ENCODE measurements at regions not wholly inside any gene's neighbourhood (a gene's known extent, or its start where the extent isn't known, plus 50 kb on each side); places are given as distances from the start of the nearest gene placed in this dataset.
"Not testable (repeated sequence)": the region's sequence is repeated elsewhere in the genome, so short reads cannot be mapped to it uniquely, and the experiment has no call there.

DNA sequence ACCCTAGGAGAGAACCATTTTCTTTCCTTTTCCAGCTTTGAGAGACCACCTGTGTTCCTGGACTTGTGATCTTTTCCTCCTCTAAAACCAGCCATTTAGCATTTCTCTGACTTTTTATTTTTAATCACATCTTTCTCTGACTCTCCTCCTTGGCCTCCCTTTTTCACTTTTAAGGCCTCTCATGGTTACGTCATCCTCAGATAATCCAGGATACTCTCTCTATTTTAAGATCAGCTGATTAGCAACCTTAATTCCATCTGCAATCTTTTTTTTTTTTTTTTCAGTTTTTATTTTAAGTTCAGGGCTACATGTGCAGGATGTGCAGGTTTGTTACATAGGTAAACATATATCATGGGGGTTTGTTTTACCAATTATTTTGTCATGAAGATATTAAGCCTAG is 54.0 kb downstream of the RFPL4B start:
- no peak for DNase-seq

DNA sequence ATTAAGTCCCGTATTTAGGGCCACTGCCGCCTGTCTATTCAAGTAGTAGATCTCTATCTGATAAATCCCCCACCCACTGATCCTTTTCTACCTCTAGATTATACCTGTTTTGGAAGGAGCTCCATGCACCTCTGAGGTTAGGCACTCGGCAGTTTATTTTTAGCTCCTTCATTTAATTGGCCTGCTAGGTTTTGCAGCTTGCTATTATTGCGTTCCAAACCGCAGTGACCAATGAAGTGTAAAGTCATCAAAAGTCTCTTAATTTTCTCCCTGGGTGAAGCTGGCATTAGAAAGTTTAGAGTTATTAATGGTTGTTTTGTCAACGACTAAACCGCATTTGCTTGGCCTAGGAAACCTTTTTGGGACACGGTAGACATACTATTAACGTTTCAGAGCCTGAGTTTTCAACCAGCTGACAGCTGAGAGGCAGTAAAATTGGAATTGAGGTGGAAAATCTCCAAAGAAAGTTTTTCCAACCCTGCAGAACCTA is 60.0 kb downstream of the RFPL4B start:
- peak in 1 of 56 donors; percentile 7 for DNase-seq

DNA sequence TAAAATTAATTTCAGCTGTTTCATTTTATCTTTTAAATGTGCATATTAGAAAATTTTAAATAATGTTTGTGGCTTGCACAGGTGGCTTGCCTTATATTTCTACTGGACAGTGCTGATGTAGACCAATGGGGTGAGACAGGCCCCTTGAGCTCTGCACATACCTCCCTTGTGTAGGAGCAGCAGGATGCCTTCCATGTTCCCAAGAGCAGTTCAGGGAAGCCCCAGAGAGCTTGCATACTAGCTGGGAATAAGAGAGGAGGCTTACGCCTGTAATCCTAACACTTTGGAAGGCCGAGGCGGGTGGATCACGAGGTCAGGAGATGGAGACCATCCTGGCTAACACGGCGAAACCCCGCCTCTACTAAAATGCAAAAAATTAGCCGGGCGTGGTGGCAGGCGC is 61.4 kb downstream of the RFPL4B start:
- DNase-seq: no peak

DNA sequence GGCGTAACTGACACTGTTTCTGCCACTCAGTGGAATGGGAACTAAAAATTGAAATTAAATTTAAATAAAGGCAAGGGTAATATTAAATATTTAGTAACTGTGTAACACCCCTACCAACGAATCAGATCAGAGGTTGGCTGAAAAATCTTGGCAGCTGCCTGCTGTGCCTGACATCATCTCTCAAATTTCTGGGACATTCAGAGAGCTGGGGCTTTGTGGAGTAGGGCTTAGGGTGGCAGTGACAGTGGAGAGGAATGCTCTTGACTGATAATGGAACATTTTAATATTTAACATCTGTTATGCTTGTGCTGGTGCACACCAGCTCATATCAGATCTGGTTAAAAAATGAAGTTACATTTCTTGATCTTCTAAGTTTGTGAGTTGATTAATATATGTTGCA is 62.2 kb downstream of the RFPL4B start:
- DNase-seq: no peak

DNA sequence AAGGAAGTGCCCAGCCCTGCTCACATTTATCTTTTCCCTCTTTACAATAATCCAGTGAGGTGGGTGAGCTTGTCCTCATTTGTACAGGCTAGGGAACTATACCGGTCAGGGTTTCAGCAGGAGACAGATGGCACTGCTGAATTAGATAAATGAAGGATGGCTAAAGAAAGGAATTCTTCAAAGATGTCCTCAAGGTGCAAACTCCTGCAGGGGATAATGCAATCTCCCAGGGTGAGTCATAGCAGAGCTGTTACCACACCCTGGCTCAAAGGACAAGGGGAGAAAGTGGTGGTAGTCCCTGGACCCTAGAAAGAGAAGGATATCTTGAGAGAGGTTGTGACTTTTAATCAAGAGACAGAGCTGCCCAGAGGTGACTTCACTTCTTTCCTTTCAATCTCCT is 66.7 kb downstream of the RFPL4B start:
- no peak for DNase-seq

DNA sequence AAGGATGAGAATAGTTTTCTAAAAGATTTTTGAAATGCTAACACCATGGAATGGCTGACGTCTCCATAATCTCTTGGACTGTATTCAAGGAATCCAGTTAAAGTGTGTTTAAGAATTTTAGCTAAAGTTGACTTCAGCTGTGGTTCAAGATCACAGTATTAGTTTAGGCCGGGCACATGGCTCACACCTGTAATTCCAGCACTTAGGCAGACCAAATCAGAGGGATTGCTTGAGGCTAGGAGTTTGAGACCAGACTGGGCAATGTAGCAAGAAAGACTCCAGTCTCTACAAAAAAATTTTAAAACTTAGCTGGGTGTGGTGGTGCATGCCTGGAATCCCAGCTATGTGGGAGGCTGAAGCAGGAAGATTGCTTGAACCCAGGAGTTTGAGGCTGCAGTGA is 68.2 kb downstream of the RFPL4B start:
- no peak for DNase-seq

DNA sequence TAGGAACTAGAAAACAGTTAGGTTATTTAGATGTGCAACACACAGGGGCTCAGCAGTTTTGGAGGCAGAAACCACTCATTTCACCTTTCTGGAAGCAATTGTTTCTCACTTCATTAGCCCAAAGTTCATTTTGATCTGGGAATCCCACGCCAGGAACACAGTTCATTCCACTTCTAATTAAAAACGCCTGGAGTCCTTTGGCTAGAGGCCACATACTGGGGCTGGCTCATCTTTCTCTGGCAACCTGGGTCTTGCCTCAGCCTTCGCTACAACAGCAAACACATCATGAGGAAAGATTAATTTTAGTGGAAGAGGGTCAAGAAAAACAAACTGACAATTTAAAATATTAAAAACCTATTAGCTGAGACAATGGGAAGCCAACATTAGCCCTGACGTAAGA is 69.7 kb downstream of the RFPL4B start:
- DNase-seq: no peak

DNA sequence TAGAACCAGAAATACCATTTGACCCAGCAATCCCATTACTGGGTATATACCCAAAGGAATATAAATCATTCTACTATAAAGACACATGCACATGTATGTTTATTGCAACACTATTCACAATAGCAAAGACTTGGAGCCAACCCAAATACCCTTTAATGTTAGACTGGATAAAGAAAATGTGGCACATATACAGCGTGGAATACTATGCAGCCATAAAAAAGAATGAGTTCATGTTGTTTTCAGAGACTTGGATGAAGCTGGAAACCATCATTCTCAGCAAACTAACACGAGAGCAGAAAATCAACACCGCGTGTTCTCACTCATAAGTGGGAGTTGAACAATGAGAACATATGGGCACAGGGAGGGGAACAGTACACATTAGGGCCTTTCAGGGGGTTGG is 79.9 kb downstream of the RFPL4B start:
- not testable (repeated sequence) for DNase-seq

DNA sequence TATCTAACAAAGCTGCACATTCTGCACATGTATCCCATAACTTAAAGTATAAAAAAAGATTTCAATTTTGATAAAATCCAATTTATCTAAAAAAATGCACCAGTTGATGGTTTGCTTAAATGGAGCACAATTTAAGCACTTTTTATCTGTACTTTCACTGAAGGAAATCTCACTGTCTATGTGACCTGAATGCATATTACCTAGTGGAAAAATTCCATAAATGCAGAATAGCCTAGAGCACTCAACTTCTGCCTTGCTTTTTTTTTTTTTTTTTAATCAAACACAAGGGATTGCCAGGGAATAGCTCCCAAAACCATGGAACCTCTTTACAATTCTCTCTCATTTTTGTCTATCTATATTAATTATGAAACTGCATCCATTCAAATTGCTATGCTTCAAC is 80.4 kb downstream of the RFPL4B start:
- no peak for DNase-seq

DNA sequence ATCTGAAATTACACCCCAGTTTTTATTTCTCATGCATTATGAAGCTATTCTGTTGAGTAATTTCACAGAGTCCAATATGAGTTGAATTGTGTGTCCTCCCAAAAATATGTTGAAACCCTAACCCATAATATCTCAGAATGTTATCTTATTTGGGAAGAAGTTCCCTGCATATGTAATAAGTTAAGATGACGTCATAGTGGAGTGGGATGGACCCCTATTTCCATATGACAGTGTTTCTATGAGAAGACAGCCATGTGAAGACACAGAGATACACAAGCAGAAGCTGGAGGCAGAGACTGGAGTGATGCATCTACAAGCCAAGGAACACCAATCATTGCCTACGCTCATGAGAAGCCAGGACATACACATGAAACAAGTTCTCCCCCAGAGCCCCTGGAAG is 81.3 kb downstream of the RFPL4B start:
- no peak for DNase-seq

DNA sequence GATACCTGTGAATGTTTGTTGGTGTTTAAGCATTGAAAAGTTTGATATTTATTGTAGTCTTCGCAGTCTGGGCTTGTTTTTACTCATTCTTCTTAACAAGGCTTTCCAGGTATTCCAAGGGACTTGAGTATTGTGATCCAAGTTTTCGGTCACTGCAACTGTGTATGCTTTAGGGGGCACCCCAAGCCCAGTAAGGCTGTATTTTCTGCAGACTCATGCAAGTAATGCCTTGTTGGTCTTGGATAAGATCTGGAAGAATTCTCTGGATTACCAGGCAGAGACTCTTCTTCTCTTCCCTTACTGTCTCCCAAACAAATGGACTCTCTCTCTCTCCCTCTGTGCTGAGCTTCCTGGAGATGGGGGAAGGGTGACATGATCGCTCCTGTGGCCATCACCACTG is 82.1 kb downstream of the RFPL4B start:
- no peak for DNase-seq

DNA sequence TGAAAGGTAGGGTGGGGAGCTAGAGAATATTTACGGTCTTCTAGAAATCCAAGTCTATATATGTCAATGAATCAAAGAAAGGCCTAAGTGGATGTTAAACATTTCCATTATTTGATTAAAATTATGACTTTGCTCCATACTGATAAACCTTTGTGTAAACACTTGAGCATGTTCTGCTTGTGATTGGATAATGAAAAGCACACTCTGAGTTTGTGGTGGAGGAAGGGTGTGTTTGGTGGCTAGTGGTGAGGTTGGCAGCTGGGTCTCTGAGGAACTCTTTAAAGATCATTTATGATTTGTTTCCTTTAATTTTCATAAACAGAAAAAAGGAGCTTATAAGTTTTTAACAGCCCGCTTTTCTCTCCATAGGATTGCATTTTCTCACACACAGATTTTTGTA is 84.7 kb downstream of the RFPL4B start:
- no peak for DNase-seq

DNA sequence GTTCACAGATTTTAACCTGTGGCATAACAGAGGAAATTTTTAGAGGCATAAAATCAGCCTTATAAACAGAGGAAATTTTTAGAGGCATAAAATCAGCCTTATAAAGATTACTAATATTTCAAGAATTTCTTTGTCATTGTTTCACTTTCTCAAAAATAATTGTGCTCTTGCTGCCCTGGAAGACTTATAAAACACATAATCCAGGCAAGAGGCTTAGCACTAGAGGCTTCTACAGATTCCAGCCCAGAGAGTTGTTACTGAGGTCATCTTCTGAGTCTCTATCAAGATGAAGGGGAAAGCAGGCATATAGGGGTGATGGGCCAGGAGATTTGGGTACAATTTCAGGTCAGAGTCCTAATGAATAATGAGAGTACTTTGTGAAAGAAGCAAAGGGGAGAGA is 85.7 kb downstream of the RFPL4B start:
- DNase-seq: no peak

DNA sequence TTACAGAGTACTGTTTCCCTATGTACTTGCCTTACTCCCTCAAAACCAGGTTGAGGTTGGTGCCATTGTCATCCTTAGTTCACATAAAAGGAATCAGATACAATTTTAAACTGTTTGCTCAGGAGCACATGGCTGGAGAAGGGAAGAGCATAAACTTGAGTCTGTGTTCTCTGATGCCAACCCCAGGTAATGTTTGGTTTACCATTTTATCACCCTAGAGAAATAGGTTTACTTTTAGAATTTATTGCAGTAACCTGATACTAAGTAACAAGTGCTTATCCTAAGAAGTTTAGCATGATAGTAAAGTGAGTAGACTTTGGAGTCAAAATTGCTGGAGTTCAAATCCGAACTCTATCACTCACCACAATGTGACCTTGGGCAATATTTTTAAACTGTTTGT is 86.3 kb downstream of the RFPL4B start:
- no peak for DNase-seq

DNA sequence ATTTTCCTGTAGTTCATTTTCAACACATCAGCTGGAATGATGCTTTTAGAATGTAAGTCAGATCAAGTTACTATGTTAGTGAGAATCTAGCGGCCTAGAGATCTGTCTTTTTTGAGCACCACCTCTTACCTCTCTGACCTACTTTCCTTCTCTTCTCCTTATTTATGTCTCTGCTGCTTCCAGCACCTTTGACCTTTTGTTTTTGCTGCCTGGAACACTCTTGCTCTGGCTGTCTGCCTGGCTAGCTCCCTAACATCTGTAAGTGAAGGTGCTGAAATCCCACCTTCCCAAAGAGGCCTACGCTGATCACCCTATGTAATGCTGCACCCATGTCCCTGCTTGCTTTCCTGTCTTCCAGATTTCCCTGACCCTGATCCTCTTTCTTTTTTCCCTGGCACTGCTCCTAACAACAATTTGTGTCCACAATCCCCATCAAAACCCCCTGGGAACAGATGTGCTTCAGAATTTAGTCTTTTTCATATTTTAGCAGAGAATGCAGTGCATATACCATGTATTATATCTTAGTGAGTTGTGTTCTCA is 87.8 kb downstream of the RFPL4B start:
- no peak for DNase-seq

DNA sequence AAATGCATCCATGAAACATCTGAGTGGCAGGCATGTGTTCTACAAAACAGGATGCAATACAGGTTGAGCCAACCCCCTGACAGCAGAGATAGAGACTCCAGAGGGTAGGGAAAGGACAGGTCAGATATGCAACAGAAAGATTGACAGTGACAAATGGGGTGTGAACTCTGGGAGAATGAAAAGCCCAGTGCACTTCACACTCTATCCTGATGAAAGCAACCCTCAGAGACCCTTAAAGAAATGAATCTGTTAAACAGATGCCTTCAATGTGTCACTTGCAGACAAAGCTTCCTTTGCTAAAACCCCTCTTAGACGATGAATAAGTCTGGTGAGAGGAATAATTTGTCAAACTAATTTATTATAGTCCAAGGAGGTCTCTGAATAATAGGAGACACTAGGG is 89.9 kb downstream of the RFPL4B start:
- DNase-seq: no peak

DNA sequence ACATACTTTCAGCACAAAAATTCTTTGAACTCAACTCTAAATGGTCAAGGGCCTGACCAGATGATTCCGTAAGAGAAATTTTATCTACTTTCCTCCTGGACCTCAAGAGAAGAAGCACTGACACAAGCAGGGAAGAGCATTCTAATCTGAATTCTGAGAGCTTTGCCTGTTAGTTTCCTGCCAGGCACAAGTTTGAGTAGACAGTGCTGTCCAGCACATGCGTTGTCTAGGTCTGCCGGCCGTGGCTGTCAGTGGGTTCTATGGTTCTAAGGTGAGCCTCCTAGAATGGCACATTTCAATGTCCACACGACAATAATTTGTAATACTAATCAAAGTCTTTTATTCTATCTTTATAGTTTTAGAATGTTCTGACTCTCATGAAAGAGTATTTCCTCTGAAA is 91.9 kb downstream of the RFPL4B start:
- peak in 1 of 56 donors; percentile 5 for DNase-seq

DNA sequence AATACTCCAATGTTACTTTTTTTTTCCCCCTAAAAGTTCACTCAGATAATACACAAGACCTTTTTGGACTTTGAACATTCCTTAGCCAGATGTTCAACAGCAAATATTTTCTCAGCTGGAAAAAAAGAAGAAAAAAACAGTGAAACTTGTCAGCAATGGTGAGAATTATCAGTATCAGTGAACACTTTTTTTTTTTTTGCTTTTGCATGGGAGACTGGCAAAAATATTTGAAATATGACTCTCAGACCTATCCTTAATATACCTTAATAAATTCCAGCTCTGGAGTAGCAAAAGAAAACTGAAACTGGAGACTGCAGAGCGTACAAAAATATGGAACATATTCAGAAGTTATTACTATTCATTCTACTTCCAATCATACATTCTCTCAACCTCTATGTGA is 92.3 kb downstream of the RFPL4B start:
- no peak for DNase-seq

DNA sequence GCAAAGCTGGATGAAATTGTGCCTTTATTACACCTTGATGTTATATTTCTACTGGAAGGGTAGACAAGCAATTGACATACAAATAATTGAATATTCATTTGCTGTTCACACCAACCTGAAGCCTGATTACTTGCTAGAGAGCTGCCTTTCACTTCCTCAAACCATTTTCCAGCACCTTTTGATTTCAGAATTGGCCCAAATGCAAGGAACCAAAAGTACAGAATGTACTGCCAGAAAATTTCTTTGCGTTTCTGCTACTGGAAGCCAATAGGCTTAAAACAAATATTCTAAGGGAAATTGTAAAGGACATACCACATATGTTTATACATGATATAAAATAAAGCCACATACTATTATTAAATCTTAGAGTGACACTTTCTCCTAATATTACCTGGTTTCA is 94.5 kb downstream of the RFPL4B start:
- no peak for DNase-seq

DNA sequence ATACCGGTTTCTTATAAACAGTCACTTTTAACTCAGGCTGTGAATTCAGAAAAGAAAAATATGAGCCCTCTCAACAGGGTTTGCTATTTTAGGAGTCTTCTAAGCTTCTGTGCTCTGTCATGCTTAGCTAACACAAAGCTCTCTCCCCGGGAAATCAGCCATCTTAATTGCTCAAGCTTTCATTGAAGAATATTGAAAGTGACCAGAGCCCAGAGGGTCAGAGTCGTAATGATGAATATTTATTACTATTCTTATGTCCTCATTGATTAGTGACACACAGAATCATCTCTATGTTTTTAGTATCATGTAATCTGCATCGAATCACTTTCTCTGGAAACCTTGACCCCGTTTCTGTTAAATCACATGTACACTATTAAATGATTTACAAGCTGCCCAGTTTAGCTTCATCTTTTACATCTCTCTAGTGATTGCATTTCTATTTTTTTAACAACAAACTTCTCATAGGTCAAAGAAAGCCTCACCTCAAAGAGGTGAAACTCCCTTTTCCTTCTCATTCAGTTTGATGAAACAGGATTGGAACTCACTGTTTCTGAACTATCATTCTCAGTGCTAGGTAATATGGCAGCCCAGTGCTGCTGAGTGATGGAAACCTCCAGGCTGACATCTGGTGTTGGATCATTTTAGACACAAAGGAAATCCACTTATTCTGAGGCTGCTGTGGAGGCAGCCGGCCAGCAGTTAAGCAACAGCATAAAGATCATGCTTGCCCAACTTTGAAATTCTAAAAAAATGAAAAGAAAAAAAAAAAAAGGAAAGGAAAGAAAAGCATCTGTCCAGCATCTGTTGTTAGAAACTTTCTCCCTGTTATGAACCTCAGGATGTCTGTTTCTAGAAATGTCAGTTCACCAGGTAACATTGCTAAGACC is 96.3 kb downstream of the RFPL4B start:
- DNase-seq: peak in 2 of 56 donors; percentile 1 to 3

DNA sequence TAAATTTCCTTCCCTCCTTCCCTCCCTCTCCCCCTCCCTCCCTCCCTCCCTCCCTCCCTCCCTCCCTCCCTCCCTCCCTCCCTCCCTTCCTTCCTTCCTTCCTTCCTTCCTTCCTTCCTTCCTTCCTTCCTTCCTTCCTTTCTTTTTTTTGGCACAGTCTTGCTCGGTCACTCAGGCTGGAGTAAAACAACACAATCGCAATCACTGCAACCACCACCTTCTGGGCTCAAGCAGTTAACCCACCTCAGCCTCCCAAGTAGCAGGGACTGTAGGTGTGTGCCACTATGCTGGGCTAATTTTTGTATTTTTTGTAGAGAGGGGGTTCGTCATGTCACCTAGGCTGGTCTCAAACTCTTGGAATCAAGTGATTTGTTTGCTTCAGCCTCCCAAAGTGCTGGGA is 101.7 kb downstream of the RFPL4B start:
- DNase-seq: not testable (repeated sequence)

DNA sequence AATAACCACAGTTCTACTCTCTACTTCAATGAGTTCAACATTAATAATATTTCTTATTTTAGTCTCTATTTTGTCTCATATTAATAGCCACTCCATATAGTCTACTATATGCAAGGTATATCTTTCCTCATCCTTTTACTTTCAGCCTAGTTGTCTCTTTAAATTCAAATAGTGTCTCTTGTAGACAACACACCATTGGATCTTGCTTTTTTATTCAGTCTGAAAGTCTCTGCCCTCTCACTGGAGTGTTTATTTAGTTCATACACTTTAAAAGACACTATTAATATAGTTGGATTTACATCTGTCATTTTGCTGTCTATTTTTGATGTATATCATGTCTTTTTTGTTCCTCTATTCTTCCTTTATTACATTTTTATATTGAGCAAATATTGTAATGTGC is 103.5 kb downstream of the RFPL4B start:
- DNase-seq: no peak

DNA sequence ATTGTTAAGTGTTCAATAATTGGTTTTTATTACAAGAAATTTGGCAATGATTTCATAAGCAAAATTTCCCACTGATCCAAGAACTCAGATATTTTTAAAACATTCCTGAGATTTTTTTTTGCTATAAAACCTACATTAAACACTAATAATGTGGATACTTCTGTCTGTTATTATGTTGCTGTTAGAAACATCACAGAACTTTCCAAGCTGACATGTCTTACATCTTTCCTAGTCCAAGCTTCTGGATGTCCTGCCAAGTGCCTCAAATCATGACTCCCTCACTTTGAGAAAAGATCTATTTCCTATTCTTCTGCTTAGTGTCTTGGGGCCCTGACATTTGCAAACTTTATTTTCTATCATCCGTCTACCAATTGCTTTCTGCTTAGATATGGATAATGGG is 110.8 kb downstream of the RFPL4B start:
- no peak for DNase-seq
